NCI-H82 treated with DMSO at 0.1 percent for 48 hours (cell line): ENCODE measurements at regions not wholly inside any gene's neighbourhood (a gene's known extent, or its start where the extent isn't known, plus 50 kb on each side); places are given as distances from the start of the nearest gene placed in this dataset.
"Not testable (repeated sequence)": the region's sequence is repeated elsewhere in the genome, so short reads cannot be mapped to it uniquely, and the experiment has no call there.

ENCODE experiments used
- DNase-seq: peaks from one replicate; lab custom pipeline; 2025; ENCODE audit not compliant: unreplicated experiment; lab: John Stamatoyannopoulos, UW

GRCh38 chr17:36844013-36844412, 93.3 kb upstream of the LHX1 start:
- no peak for DNase-seq

- no peak for DNase-seq
These were observed 92.7 kb upstream of the LHX1 start for GRCh38 chr17:36844601-36845000.

- no peak for DNase-seq
These were observed 91.4 kb upstream of the LHX1 start for GRCh38 chr17:36845916-36846315.

- DNase-seq = no peak
These were observed 90.6 kb upstream of the LHX1 start for GRCh38 chr17:36846410-36847292.

DNA sequence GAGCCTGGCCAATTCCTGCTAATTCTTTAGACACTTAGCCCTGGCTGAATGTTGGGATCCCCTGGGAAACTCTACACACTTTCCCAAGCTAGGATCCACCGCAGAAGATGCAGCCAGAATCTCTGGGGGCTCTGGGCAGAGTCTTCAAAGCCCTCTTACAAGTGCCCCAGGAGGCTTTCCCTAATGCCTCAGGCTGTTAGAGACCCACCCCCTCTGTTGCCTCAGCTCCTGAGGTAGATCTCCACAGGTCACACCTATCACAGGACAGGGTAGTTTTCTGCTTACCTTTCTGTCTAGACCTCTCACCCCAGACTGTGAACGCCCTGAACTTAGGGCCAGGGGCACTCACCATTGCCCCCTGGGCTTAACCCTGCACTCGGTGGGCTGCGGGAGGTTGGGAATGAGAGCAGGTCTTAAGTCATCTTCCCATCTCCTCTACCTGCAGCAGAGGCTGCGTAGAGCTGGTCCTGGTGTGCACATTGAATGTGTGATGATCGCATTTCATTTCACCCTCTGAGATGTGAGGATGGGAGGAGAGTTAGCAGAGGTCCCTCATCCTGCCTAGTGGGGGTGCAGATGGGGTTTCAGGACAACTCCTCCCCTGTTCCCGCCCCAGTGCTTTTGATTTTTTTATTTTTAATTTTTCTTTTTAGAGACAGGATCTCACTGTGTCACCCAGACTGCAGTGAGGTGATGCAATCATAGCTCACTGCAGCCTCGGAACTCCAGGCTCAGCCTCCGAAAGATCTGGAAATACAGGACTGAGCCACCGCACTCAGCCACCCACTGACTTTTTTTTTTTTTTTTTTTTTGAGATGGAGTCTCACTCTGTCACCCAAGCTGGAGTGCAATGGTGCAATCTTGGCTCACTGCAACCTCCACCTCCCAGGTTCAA, 89.0 kb upstream of the LHX1 start:
- no peak for DNase-seq

DNA sequence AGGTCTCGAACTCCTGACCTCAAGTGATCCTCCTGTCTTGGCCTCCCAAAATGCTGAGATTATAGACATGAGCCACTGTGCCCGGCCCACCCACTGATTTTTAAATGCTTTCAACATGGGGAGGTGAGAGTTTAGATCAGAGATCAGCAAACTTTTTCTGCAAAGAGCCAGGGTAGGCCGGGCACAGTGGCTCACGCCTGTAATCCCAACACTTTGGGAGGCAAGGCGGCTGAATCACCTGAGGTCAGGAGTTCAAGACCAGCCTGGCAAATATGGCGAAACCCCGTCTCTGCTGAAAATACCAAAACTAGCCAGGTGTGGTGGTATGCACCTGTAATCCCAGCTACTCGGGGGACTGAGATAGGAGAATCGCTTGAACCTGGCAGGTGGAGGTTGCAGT, 88.3 kb upstream of the LHX1 start:
- DNase-seq = not testable (repeated sequence)

GRCh38 chr17:36849871-36850348, 87.4 kb upstream of the LHX1 start:
- no peak for DNase-seq

DNA sequence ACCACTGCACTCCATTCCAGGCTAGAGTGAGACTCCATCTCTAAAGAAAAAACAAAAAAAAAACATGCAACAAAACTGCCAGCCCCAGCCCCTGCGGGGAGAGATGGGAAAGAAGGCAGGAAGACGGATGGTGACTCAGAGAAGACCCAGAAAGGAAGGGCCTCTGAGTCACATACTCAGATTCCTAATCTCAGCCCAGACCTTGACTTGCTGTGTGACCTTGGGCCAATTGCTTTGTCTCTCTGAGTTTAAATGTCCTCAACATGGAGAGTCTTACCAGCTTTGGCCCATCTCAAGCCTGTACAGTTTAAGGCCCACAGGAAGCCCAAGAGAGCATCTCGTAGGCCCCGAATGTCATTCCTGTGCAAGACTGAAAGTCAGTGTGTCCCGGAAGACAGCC, 86.5 kb upstream of the LHX1 start:
- no peak for DNase-seq

- no peak for DNase-seq
These were observed 86.0 kb upstream of the LHX1 start for GRCh38 chr17:36851250-36851649.

GRCh38 chr17:36852478-36852877, 84.8 kb upstream of the LHX1 start:
- not testable (repeated sequence) for DNase-seq

DNA sequence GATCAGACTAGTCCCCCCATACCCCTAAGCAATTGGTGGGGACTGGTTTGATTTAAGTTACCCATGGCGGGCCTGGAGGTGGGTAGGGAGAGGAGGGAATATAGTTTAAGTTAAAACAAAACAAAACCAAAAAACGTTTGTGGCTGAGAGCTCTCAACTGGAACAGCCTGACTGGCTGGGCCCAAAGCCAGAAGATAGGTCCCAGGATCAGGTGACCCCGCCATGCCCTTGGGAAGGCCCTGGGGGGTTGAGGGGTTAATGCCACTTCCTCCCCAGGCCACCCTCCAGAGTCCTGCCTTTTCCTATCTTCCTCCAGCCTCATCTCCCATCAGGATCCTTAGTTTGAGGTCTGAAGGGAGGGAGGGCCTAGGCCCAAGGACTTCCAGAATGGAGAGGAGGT, 82.3 kb upstream of the LHX1 start:
- no peak for DNase-seq

GRCh38 chr17:36855459-36855858, 81.8 kb upstream of the LHX1 start:
- DNase-seq = no peak

- no peak for DNase-seq
These were observed 81.1 kb upstream of the LHX1 start for GRCh38 chr17:36856222-36856621.

DNA sequence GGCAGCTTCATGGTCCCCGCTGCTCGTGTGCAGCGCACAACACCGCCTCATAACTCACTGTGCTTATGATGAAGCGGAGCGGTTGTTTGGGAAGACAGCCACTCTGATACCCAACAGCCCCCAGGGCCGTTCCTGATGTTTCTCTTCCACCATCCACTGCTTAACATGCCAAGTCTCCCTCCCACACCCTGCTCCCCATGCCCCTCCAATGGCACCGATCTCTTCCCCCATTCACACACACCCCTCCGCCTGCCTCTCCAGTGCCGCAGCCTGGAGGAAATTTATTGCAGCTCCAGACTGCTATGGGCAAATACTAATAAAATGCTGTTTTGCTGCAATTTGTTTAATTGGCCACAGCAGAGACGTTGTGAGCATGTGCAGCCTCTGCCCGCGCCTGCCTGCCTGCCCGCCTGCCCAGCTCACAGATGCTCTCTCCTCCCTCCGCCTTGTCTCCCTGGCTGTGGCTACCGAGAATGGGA, 80.3 kb upstream of the LHX1 start:
- no peak for DNase-seq

- no peak for DNase-seq
These were observed 79.6 kb upstream of the LHX1 start for GRCh38 chr17:36857698-36858097.

DNA sequence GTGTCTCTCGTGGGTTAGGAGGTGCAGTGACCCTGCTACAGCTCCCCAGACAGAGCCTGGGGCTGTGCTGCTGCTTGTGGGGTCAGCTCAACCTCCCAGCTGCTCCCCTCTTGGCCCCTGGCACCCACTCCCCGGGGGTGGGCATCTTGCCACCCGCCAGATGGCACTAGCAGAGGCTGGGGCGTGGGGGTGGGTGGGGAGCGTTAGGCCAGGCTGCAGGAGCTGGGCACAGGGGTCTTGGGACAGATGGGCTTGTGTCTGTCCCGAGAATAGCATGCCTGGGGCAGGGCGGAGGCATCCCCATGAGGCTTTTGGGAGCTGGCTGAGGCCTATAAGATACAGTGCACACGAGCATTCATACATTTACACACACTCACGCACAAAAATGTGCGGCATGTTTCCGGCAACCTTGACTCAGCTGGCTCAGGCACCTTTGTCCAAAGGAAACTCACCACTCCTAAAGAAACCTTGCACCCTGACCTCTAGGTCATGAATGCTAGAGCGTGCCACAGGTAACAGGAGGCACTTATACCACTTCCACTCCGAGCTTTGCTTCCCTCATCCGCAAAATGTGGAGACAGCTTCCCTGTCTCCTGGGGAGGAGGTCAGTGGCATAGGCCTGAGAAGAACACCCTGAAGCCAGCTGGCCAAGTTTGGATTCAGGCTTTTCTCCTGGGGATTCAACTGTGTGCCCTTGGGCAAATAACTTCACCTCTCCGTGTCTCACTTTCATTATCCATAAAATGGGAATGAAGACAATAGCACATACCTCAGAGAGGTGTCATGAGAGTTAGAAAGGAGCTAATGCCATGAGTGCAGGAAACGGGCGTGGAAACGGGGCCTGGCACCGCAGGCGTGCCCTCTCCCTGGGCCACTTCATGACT, 78.9 kb upstream of the LHX1 start:
- no peak for DNase-seq

DNA sequence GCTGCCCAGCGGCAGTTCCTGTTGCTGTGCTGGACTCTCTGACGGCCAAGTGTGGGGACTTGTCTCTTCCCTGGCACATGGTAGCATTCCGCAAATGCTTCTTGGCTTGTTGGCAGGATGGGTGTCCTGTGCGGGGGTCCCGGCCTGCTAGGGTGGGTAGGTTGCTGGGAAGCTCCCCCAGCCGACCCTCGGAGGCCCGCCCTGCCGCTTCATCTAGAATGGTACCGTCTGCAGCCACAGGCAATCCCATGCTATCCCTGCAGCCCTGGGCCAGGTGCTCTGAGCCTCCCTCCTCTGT, 78.3 kb upstream of the LHX1 start:
- DNase-seq = no peak

- DNase-seq = no peak
These were observed 77.6 kb upstream of the LHX1 start for GRCh38 chr17:36859706-36860105.

DNA sequence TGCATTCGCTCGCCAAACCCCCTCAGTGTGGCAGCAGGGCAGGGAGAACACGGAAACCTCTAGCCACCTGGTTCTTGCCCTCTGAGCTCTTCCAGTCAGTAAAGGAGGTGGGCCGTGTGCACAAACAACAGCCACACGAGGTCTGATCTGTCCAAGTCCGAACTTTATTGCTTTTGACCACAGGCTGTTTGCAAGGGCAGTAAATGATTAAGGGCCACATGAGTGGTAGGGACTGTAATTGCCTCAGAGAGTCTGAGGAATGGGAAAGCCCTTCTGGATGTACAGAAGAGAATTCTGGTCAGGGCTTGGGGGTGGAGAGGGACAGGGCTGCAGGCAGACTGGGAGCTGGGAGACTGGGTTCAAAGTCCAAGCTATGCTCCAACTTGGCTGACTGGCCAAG, 75.7 kb upstream of the LHX1 start:
- DNase-seq = no peak

- DNase-seq = no peak
These were observed 75.0 kb upstream of the LHX1 start for GRCh38 chr17:36862116-36862920.
